GM10266 (cell line): ENCODE measurements at regions not wholly inside any gene's neighbourhood (a gene's known extent, or its start where the extent isn't known, plus 50 kb on each side); places are given as distances from the start of the nearest gene placed in this dataset.

Experiments used
- DNase-seq: peaks from one replicate; pipeline ENCODE4 v3.0.0; 2012; ENCODE audit errors: extremely low spot score
- TF ChIP-seq, protein P1 (sequence below): IDR thresholded peaks from 2 replicates; pipeline ENCODE4 v1.5.1; 2012; ENCODE audit warnings: mild to moderate bottlenecking, low read depth; ENCODE audit not compliant: control insufficient read depth, insufficient read depth; ENCODE audit errors: missing control alignments

DNA sequence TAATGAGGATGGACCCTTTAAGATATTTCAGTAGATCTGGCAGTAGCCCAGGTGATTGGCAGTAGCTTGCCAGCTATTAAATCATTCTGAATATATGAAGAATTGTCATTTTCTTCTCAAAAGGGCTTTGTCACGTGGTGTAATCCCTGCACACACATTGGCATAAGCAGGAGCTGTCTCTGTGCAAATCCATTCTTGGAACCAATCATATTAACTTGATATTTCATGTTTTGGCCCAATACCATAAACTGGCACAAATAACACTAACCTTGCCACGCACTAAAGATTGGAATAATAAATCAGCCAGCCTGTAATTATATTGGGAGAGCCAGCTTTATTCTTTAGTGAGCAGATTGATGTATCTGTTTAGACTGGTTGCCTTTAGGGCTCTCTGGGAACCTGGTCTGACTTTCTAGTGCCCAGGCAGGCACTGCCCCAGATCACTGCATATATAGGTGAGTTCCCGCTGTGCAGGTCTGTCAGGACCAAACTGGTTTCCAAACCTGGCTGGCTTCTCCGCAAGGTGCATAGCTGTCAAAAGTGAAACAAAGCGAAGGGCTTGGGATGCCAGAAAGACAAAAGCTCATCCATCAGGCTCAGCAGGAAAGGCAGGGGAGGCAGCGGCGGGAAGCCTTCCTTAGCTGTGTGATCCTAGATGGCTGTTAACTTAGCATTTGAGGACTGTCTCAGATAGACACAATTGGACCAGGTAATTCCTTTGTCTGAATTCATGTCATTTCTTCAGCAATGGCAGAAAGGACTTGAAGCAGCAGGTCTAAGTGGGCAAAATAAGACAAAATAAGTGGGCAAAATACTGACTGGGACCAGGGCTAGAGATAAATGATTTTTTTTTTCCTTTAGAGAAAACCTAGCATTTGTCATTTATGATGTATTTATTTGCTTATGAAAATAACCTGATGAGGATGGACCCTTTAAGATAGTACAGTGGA, 128.8 kb upstream of the DYRK2 start:
- no peak for DNase-seq

DNA sequence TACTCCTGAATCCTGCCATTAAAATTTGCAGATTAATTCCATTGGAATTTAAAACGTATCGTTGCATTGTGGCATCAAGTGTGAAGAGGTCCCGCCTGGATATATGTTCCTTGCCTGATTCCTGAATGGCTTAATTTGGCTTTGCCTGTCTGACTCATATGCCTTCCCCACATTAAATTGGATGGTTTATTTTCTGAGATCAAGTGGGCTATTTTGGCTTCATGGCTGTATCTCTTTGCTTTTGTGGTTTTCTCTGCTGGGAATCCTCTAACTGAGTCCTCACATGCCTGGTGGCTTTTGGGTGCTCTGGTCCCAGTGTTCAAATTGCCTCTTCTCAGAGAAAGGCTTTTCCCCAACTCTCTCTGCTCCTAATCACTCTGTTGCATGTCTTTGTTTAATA, 127.9 kb upstream of the DYRK2 start:
- TF ChIP-seq, protein P1, sequence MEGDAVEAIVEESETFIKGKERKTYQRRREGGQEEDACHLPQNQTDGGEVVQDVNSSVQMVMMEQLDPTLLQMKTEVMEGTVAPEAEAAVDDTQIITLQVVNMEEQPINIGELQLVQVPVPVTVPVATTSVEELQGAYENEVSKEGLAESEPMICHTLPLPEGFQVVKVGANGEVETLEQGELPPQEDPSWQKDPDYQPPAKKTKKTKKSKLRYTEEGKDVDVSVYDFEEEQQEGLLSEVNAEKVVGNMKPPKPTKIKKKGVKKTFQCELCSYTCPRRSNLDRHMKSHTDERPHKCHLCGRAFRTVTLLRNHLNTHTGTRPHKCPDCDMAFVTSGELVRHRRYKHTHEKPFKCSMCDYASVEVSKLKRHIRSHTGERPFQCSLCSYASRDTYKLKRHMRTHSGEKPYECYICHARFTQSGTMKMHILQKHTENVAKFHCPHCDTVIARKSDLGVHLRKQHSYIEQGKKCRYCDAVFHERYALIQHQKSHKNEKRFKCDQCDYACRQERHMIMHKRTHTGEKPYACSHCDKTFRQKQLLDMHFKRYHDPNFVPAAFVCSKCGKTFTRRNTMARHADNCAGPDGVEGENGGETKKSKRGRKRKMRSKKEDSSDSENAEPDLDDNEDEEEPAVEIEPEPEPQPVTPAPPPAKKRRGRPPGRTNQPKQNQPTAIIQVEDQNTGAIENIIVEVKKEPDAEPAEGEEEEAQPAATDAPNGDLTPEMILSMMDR, result no peak
- no peak for DNase-seq

More for the DNA sequence above, 128.8 kb upstream of the DYRK2 start:
- TF ChIP-seq, protein P1, result no peak

DNA sequence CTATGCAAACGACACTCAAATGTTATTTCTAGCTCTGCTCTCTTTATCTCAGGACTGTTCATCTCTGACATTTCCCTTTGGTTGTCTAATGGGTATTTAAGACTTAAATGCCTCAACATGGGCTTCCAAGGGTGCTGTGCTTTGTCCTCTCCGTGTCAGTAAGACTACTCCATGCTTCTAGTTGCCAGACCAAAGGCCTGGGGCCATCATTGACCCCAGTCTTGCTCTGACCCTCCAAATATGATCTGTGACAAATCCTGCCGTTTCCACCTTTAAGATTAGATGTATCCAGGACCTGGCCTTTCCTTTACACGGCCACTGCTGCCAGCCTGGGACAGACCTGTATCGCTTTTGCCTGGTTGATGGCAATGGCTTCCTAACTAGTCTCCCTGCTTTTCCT, 126.3 kb upstream of the DYRK2 start:
- TF ChIP-seq, protein P1, result no peak
- no peak for DNase-seq

DNA sequence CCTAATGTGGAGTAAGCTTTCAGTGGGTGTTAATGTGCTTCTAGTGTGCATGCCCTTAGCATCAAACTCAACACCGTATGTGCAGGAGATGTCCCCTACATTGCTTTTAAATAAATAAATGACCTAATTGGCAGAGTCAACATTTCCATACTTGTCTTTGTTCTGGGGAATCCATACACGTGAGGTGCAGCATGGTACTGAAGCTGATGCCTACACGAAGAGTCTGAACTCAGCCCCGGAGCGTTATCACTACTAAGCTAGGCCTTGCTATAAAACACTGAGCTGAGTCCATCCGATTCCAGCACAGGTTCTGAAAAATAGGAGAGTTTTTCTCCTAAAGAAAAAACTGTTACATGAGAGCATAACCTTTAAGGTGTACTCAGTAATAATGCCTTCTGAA, 125.0 kb upstream of the DYRK2 start:
- DNase-seq, result no peak
- TF ChIP-seq, protein P1, result no peak

DNA sequence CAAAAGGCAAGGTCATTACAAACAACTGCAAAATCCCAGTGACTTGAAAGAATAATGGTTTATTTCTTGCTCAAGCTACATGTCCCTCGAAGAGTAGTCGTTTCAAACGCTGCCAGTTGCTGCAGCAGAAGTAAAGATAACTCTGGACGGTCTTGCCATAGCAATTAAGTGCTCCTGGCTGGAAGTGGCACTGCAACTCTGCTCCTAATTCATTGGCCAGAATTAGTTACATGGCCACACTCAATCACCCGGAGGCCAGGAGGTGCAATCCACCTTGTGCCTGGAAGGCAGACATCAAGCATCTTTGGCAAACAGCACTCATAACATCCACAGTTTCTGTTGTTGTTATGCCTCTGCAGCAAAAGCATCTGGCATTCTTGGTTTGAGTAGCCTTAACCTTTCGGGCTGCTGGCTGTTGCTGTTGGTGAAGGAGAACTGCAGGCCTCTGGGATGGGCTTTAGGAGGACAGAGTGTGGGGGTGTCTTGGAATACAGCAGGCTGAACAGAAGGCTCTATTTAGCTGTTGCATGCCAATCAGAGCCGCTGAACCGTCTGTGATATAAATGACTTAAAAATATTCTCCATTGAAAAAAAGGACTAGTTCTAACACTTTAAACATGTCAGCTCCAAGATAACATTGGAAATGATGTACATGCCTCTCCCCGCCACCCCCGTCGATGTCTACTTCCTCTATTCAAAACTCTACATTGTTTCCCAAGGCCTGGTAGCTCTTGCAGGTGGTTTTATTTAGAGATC, 123.5 kb upstream of the DYRK2 start:
- TF ChIP-seq, protein P1, result no peak
- DNase-seq, result no peak

DNA sequence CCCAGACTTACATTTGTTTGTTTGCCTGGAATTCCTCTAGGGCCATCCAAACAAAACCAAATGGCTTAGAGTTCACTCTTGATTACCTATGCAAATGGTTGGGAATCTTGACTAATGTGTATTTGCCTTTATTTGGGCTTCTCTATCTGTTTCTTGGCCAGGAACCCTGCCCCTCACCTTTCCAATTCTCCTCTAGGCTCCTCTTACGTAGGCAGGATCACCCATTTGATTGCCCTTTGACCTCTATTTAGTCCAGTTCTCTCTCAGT, 123.0 kb upstream of the DYRK2 start:
- TF ChIP-seq, protein P1, result no peak
- no peak for DNase-seq

DNA sequence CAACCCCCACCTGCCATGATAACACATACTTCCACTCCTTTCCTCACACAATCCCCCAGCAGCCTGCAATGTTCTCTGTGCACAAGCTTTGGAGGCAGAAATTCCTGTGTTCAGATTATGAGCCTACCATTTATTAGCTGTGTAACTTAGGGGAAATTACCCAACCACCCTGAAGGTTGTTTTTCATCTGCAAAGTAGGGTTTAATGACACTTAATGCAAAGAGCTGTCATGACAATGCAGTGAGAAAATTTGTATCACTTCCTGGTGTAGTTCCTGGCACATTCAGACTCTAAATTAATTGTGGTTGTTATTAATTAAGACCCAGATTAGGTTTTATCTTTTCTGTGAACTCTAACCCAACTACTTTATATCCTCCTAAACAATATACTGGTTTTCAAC, 122.4 kb upstream of the DYRK2 start:
- DNase-seq, result no peak

More for the DNA sequence above, 122.4 kb upstream of the DYRK2 start:
- TF ChIP-seq, protein P1, result no peak
